Aorta (tissue), 5 donors: ENCODE measurements at regions not wholly inside any gene's neighbourhood (a gene's known extent, or its start where the extent isn't known, plus 50 kb on each side); places are given as distances from the start of the nearest gene placed in this dataset.
A peak's percentile ranks its signal among the peaks of the same experiment; 100 is the strongest.
"Not testable (repeated sequence)": the region's sequence is repeated elsewhere in the genome, so short reads cannot be mapped to it uniquely, and the experiment has no call there.

Experiments
- ATAC-seq: fragments of 200-7000 bp; cut with Tn5 transposase; one replicate; pipeline ENCODE4 v1.9.1; 2022; ENCODE audit warnings: moderate library complexity; ENCODE audit not compliant: low FRiP score
- DNase-seq, 2 donors: peaks; one replicate each; pipeline ENCODE4 v3.0.0-alpha.2; 2020
- H3K27ac ChIP-seq, 2 donors: one replicate each; pipeline ENCODE4 v1.5.1; 2013; ENCODE audit warnings: low read length in 2 of 2, mild to moderate bottlenecking in 2 of 2, moderate library complexity in 2 of 2, control low read depth in 1 of 2, inconsistent platforms in 1 of 2, low read depth in 1 of 2
- H3K27me3 ChIP-seq, 2 donors: one replicate each; pipeline ENCODE4 v1.6.1; 2013; ENCODE audit warnings: control low read depth in 1 of 2, low read length in 1 of 2, mild to moderate bottlenecking in 1 of 2, moderate library complexity in 1 of 2; ENCODE audit not compliant: insufficient read depth in 2 of 2, control insufficient read depth in 1 of 2
- H3K36me3 ChIP-seq, 2 donors: one replicate each; pipeline ENCODE4 v1.6.1; 2013; ENCODE audit warnings: control low read depth in 1 of 2, low read length in 1 of 2, mild to moderate bottlenecking in 1 of 2; ENCODE audit not compliant: insufficient read depth in 2 of 2, control insufficient read depth in 1 of 2
- H3K4me1 ChIP-seq, 2 donors: one replicate each; pipeline ENCODE4 v1.6.1; 2013; ENCODE audit warnings: low read length in 2 of 2, control low read depth in 1 of 2, mild to moderate bottlenecking in 1 of 2, moderate library complexity in 1 of 2; ENCODE audit not compliant: insufficient read depth in 2 of 2, control insufficient read depth in 1 of 2
- H3K4me3 ChIP-seq, 2 donors: one replicate each; pipeline ENCODE4 v1.5.1; 2013; ENCODE audit warnings: low read length in 2 of 2, control low read depth in 1 of 2, mild to moderate bottlenecking in 1 of 2
- H3K9me3 ChIP-seq: one replicate; pipeline ENCODE4 v1.6.1; 2013; ENCODE audit warnings: mild to moderate bottlenecking, low read length; ENCODE audit not compliant: control insufficient read depth
- WGBS, 2 donors: extraction: QIAGEN DNeasy Blood & Tissue Kit; methylation state at CpG; one replicate each; pipeline ENCODE4 v1.1.7; 2013; 5-methylcytosine and 5-hydroxymethylcytosine counted together
- intact Hi-C, 2 donors: fragments of 100-400 bp; cut with DNase I; formaldehyde crosslinking; loops; one replicate each; pipeline versions ENCODE4 v1.14.2 to v1.15.0; 2022
- donor health status: healthy with polysubstance abuse.
- donor health status: Bipolar disorder and iron deficiency.
- donor health status: DM: no; HTN: no; CAD: no.
- donor health status: DM: no; HTN: no; CAD: no.
- donor health status: DM: yes; HTN: yes; CAD: no.

DNA sequence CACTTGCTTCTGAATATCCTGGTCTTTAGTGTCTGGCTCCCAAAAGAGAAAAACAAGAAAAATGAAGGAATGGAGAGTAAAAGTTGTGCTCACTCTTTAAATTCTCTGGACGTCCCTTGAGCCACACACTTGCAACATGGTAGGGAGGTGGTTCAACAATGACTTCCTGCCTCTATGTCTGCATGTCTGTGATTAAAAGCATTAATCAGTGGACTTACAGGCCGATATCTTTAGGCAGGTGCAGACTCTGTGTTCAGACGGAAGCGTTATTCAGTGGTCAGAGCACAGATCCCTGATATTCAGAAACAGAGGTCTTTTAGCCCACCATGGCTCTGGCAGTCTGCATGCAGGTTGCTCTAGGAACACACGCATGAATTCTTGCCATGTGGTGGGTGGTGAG is 1920.0 kb upstream of the RAG2 start:
- WGBS, 2 donors: 82 to 85% methylated on average over 5 of the region's 5 CpGs
- no peak for DNase-seq
- Histone ChIP-seq H3K4me3 (no peak overlapping the region), H3K27ac (no peak overlapping the region), H3K27me3 (no peaks in the 10 kb centered on the region), H3K4me1 (no peaks in the 10 kb centered on the region), H3K36me3 (no peaks in the 10 kb centered on the region), H3K9me3 (peaks cover 1% of the 10 kb centered on the region)
- ATAC-seq: no peak
- intact Hi-C loops: no loop called here

DNA sequence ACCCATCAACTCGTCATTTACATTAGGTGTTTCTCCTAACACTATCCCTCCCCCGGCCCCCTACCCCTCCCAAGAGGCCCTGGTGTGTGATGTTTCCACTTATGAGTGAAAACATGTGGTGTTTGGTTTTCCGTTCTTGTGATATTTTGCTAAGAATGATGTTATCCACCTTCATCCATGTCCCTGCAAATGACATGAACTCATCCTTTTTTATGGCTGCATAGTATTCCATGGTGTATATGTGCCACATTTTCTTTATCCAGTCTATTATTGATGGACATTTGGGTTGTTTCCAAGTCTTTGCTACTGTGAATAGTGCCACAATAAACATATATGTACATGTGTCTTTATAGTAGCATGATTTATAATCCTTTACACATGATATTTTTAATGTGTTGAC is 1914.8 kb upstream of the RAG2 start:
- H3K4me1 ChIP-seq, H3K27ac ChIP-seq, DNase-seq, H3K36me3 ChIP-seq, ATAC-seq, H3K9me3 ChIP-seq, H3K27me3 ChIP-seq, intact Hi-C loops, H3K4me3 ChIP-seq: not testable (repeated sequence)
- WGBS, 2 donors: 88 to 92% methylated on average over 3 of the region's 3 CpGs

DNA sequence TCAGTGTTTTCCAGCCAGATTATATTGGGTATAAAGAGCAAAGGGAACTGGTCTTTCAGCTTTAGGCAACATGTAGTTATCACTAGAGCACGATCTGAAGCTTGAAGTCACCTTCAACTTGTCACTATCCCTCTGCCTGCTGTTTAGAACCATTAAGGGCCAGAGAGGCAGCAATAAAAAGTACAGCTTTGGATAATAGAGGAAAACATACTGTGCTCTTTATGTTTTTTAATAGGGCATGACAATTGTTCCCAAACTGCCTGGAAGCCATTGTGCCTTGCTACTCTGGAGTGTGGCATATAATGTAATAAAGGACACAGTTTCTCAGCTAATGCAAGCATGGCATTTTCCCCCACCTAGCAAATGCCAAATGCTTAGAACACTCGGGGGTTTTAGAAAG is 1912.0 kb upstream of the RAG2 start:
- Histone ChIP-seq H3K4me3 (no peak overlapping the region), H3K4me1 (no peaks in the 10 kb centered on the region), H3K27me3 (no peaks in the 10 kb centered on the region), H3K36me3 (no peaks in the 10 kb centered on the region), H3K27ac (no peak overlapping the region), H3K9me3 (no peaks in the 10 kb centered on the region)
- no peak for ATAC-seq
- intact Hi-C loops: no loop called here
- DNase-seq: no peak
- WGBS, 2 donors: 43 to 55% methylated on average over 2 of the region's 2 CpGs

DNA sequence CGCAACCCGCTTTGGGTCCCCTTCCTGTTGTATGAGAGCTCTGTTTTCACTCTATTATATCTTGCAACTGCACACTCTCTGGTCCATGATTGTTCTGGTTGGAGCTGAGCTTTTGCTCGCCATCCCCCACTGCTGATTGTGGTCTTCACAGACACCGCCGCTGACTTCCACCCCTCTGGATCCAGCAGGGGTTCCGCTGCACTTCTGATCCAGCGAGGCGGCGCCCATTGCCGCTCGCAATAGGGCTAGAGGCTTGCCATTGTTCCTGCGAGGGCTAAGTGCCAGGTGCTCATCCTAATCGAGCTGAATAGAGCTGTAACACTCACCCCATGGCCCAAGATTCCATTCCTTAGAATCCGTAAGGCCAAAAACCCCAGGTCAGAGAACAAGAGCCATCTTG is 1905.8 kb upstream of the RAG2 start:
- DNase-seq (no peak), ATAC-seq (no peak)
- H3K27me3 ChIP-seq: no peaks in the 10 kb centered on the region
- H3K4me1 ChIP-seq: no peaks in the 10 kb centered on the region
- no peaks in the 10 kb centered on the region for H3K9me3 ChIP-seq
- H3K36me3 ChIP-seq: no peaks in the 10 kb centered on the region
- 96 to 97% methylated on average over 14 of the region's 14 CpGs for WGBS, 2 donors
- H3K27ac ChIP-seq: no peak overlapping the region
- intact Hi-C loops: no loop called here
- H3K4me3 ChIP-seq: no peak overlapping the region

DNA sequence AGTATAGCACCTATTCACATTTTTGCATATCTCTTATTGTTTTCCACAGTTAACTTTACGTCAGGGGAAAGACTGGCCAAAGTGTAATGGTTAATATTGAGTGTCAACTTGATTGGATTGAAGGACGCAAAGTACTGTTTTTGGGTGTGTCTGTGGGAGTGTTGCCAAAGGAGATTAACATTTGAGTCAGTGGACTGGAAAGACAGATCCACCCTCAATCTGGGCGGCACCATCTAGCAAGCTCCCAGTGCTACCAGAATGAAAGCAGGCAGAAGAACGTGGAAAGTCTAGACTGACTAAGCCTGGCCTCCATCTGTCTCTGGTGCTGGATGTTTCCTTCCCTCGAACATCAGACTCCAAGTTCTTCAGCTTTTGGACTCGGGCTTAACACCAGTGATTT is 1900.7 kb upstream of the RAG2 start:
- no peak overlapping the region for H3K4me3 ChIP-seq
- no peaks in the 10 kb centered on the region for H3K36me3 ChIP-seq
- DNase-seq: no peak
- WGBS, 2 donors: 64 to 71% methylated on average over 6 of the region's 6 CpGs
- no peaks in the 10 kb centered on the region for H3K4me1 ChIP-seq
- H3K27ac ChIP-seq: no peak overlapping the region
- H3K9me3 ChIP-seq: no peaks in the 10 kb centered on the region
- H3K27me3 ChIP-seq: no peaks in the 10 kb centered on the region
- ATAC-seq: no peak
- intact Hi-C loops: loop anchor here in 1 of 2 donors (10.0 kb wide), 1 partner anchor 64 kb away; no protein-coding TSS in a partner anchor

DNA sequence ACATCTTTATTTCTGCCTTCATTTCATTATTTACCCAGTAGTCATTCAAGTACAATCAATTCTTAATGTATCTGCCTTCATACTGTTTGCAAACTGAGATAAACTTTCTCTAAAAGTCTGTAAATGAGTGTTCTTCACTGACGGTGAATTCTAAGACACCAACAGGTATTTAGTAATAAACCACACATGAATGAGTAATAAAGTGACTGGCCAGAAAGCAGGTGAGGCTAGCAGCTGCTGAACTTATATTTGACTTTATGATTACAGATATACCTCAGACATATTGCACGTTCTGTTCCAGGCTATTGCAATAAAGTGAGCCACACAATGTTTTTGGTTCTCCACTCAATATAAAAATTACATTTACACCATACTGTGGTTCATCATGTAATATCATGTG is 1894.0 kb upstream of the RAG2 start:
- Histone ChIP-seq H3K27ac (no peak overlapping the region), H3K4me3 (no peak overlapping the region), H3K4me1 (no peaks in the 10 kb centered on the region), H3K27me3 (no peaks in the 10 kb centered on the region), H3K9me3 (no peaks in the 10 kb centered on the region), H3K36me3 (no peaks in the 10 kb centered on the region)
- DNase-seq: no peak
- ATAC-seq: no peak
- WGBS, 2 donors: 89 to 93% methylated on average over 2 of the region's 2 CpGs
- intact Hi-C loops: loop anchor here in 1 of 2 donors (10.0 kb wide), 1 partner anchor 57 kb away; no protein-coding TSS in a partner anchor

DNA sequence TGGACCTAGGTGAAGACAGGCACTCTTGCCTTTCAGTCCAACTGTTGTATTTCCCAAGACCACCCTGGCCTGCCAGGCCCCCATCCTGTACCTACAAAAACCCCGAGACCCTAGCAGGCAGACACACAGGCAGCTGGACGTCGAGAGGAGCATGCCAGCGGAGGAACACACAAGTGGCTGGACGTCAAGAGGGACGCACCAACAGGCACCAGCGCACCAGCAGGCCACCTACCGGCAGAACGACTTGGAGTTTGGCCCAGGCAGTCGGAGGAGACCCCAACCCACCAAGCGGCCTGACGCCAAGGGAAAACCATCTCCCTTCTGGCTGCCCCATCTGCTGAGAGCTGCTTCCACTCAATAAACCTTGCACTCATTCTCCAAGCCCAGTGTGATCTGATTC is 1883.4 kb upstream of the RAG2 start:
- intact Hi-C loops: no loop called here
- WGBS, 2 donors: 92 to 93% methylated on average over 11 to 12 of the region's 12 CpGs
- no peaks in the 10 kb centered on the region for H3K4me1 ChIP-seq
- DNase-seq (peak in 1 of 2 donors; percentile 57), ATAC-seq (no peak)
- H3K36me3 ChIP-seq: no peaks in the 10 kb centered on the region
- no peak overlapping the region for H3K4me3 ChIP-seq
- no peak overlapping the region for H3K27ac ChIP-seq
- no peaks in the 10 kb centered on the region for H3K9me3 ChIP-seq
- H3K27me3 ChIP-seq: no peaks in the 10 kb centered on the region

DNA sequence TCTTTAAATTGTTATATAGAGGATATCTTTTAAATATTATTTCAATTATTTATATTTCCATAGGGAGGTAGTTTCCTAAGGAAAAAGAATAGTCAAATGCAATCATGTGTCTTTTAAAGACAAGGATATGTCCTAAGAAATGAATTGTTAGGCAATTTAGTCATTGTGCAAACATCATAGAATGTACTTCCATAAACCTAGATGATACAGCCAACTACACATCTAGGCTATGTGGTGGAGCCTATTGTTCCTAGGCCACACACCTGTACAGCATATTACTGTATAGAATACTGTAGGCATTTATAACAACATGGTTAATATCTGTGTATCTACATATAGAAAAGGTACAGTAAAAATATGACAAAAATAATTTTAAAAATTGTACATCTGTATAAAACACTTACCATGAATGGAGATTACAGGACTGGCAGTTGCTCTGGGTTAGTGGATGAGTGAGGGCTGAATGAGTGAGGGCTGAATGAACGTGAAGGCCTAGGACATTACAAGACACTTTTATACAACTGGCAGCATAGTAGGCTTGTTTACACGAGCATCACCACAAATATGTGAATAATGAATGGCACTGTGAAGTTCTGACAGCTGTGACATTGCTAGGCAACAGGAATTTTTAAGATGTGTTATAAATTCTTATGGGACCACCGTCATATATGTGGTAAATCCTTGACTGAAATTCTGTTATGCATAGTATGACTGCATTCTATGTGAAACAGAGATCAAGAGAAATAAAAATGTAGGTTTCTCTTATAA is 1879.0 kb upstream of the RAG2 start:
- H3K4me1 ChIP-seq: no peaks in the 10 kb centered on the region
- H3K36me3 ChIP-seq: no peaks in the 10 kb centered on the region
- no peak for ATAC-seq
- H3K27me3 ChIP-seq: no peaks in the 10 kb centered on the region
- 40 to 50% methylated on average over 3 of the region's 3 CpGs for WGBS, 2 donors
- intact Hi-C loops: no loop called here
- no peaks in the 10 kb centered on the region for H3K9me3 ChIP-seq
- H3K27ac ChIP-seq: no peak overlapping the region
- DNase-seq: no peak
- H3K4me3 ChIP-seq: no peak overlapping the region

DNA sequence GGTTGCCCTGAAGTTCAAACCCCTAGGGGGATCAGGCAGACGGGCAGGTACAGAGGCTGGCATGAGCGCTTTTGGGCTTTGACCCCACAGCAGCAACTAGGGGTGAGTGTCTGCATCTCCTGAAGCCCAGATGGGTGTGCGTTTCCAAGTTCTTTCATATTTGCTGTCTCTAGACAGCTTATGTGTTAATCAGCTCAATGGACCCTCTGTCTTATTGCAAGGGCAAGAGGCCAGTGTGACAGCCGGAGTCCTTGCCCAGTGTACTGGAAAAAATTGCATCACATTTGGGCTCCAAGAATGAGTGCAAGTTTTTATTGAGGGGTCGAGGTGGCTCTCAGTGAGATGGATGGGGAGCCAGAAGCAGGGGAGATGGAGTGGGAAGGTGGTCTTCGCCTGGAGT is 1863.7 kb upstream of the RAG2 start:
- Histone ChIP-seq H3K4me1 (peaks cover 0 to 3% of the 10 kb centered on the region in 2 donors), H3K9me3 (no peaks in the 10 kb centered on the region), H3K4me3 (no peak overlapping the region), H3K27me3 (no peaks in the 10 kb centered on the region), H3K36me3 (no peaks in the 10 kb centered on the region), H3K27ac (no peak overlapping the region)
- ATAC-seq (peak; percentile 36), DNase-seq (no peak)
- intact Hi-C loops: no loop called here
- WGBS, 2 donors: 77 to 80% methylated on average over 6 of the region's 6 CpGs
